Esophagus muscularis mucosa (tissue), 4 donors: ENCODE measurements at regions not wholly inside any gene's neighbourhood (a gene's known extent, or its start where the extent isn't known, plus 50 kb on each side); places are given as distances from the start of the nearest gene placed in this dataset.
"Not testable (repeated sequence)": the region's sequence is repeated elsewhere in the genome, so short reads cannot be mapped to it uniquely, and the experiment has no call there.

Experiments
- DNase-seq: peaks from one replicate; pipeline ENCODE4 v3.0.0-alpha.2; 2017; ENCODE audit errors: extremely low spot score
- H3K27ac ChIP-seq, 4 donors: fragments of 200-600 bp; sonication (generic); replicated peaks in 1 of 4; 1 replicate in 3 of 4; 2 replicates in 1 of 4; pipeline ENCODE4 v1.5.1; 2016 to 2019; ENCODE audit warnings: mild to moderate bottlenecking in 1 of 4
- H3K27me3 ChIP-seq, 4 donors: fragments of 200-600 bp; sonication (generic); one replicate each; pipeline versions ENCODE4 v1.5.1 to v1.6.0; 2016 to 2019
- H3K36me3 ChIP-seq, 4 donors: fragments of 200-600 bp; sonication (generic); one replicate each; pipeline ENCODE4 v1.5.1; 2016 to 2019
- H3K4me1 ChIP-seq, 4 donors: fragments of 200-600 bp; sonication (generic); one replicate each; pipeline ENCODE4 v1.5.1; 2016 to 2019
- H3K4me3 ChIP-seq, 4 donors: fragments of 200-600 bp; sonication (generic); 1 replicate in 2 of 4; 2 replicates in 2 of 4; pipeline ENCODE4 v1.5.1; 2016 to 2019; ENCODE audit warnings: mild to moderate bottlenecking in 4 of 4, moderate library complexity in 1 of 4
- H3K9me3 ChIP-seq, 4 donors: fragments of 200-600 bp; sonication (generic); 1 replicate in 3 of 4; 2 replicates in 1 of 4; pipeline ENCODE4 v1.5.1; 2016 to 2019
- CTCF ChIP-seq, 3 experiments: fragments of 200-600 bp in 2 of 3; fragments of 450-650 bp in 1 of 3; sonication (generic) in 2 of 3; IDR thresholded peaks; one replicate each; pipeline ENCODE4 v1.5.1; 2017 to 2019; ENCODE audit warnings: antibody characterized with exemption in 3 of 3, mild to moderate bottlenecking in 2 of 3, moderate library complexity in 1 of 3
- EP300 ChIP-seq: sonication (generic); formaldehyde crosslinking; IDR thresholded peaks from one replicate; pipeline ENCODE4 v1.6.1; 2017; ENCODE audit warnings: antibody characterized with exemption
- POLR2A ChIP-seq: fragments of 450-650 bp; IDR thresholded peaks from one replicate; pipeline ENCODE4 v1.6.1; 2017; ENCODE audit warnings: antibody characterized with exemption, moderate library complexity, mild to moderate bottlenecking, low read depth
- POLR2AphosphoS5 ChIP-seq, 2 donors: sonication (generic); formaldehyde crosslinking; IDR thresholded peaks; one replicate each; pipeline ENCODE4 v1.6.1; 2017; ENCODE audit warnings: antibody characterized with exemption in 2 of 2
- WGBS: methylation state at CpG from one replicate; pipeline ENCODE4 v1.1.5; 2018; 5-methylcytosine and 5-hydroxymethylcytosine counted together
- intact Hi-C: fragments of 100-400 bp; cut with DNase I; formaldehyde crosslinking; loops from one replicate; pipeline ENCODE4 v1.15.1; 2023

- no peak for DNase-seq
- WGBS, result 70% methylated on average over 2 of the region's 2 CpGs
- H3K9me3 ChIP-seq, result no peaks in the 10 kb centered on the region
- H3K36me3 ChIP-seq, result no peaks in the 10 kb centered on the region
- no peak overlapping the region for H3K27ac ChIP-seq
- H3K4me3 ChIP-seq, result no peak overlapping the region
- H3K4me1 ChIP-seq, result no peaks in the 10 kb centered on the region
- TF ChIP-seq CTCF (IDR thresholded peaks at IDR 0.05) (no peak), POLR2A (no peak), POLR2AphosphoS5 (IDR thresholded peaks at IDR 0.05) (no peak), EP300 (no peak)
- intact Hi-C loops, result no loop called here
- no peaks in the 10 kb centered on the region for H3K27me3 ChIP-seq
Measured at GRCh38 chr6:9704989-9705388, 709.9 kb downstream of the TFAP2A start.

GRCh38 chr6:9702914-9703313 lies 712.0 kb downstream of the TFAP2A start:
- 72% methylated on average over 1 of the region's 1 CpG for WGBS
- no peak for DNase-seq
- H3K4me3 ChIP-seq, result no peak overlapping the region
- TF ChIP-seq POLR2AphosphoS5 (IDR thresholded peaks at IDR 0.05), result no peak
- H3K36me3 ChIP-seq, result no peaks in the 10 kb centered on the region
- no peaks in the 10 kb centered on the region for H3K4me1 ChIP-seq
- no peak overlapping the region for H3K27ac ChIP-seq
- intact Hi-C loops, result no loop called here
- no peaks in the 10 kb centered on the region for H3K27me3 ChIP-seq
- H3K9me3 ChIP-seq, result no peaks in the 10 kb centered on the region

GRCh38 chr6:9699888-9700287 lies 715.0 kb downstream of the TFAP2A start:
- Histone ChIP-seq H3K4me1 (no peaks in the 10 kb centered on the region), H3K9me3 (peaks cover 0 to 6% (median 0%) of the 10 kb centered on the region in 4 donors), H3K27me3 (no peaks in the 10 kb centered on the region), H3K36me3 (no peaks in the 10 kb centered on the region), H3K4me3 (no peak overlapping the region), H3K27ac (no peak overlapping the region)
- intact Hi-C loops, result no loop called here
- WGBS, result 66% methylated on average over 5 of the region's 5 CpGs
- DNase-seq, result no peak
- TF ChIP-seq POLR2A (no peak), POLR2AphosphoS5 (IDR thresholded peaks at IDR 0.05) (no peak), EP300 (no peak), CTCF (IDR thresholded peaks at IDR 0.05) (no peak)

- H3K27me3 ChIP-seq, result no peaks in the 10 kb centered on the region
- no peak for DNase-seq
- no peak overlapping the region for H3K4me3 ChIP-seq
- intact Hi-C loops, result no loop called here
- H3K36me3 ChIP-seq, result no peaks in the 10 kb centered on the region
- H3K27ac ChIP-seq, result no peak overlapping the region
- 89% methylated on average over 7 of the region's 7 CpGs for WGBS
- peaks cover 0 to 8% (median 0%) of the 10 kb centered on the region in 4 donors for H3K9me3 ChIP-seq
- no peak for TF ChIP-seq CTCF (IDR thresholded peaks at IDR 0.05)
- TF ChIP-seq POLR2AphosphoS5 (IDR thresholded peaks at IDR 0.05), result no peak
- no peak for TF ChIP-seq EP300
- no peak for TF ChIP-seq POLR2A
- H3K4me1 ChIP-seq, result no peaks in the 10 kb centered on the region
Measured at GRCh38 chr6:9697263-9697931, 717.5 kb downstream of the TFAP2A start.

- Histone ChIP-seq H3K36me3 (no peaks in the 10 kb centered on the region), H3K9me3 (peaks cover 0 to 8% (median 0%) of the 10 kb centered on the region in 4 donors), H3K27me3 (no peaks in the 10 kb centered on the region), H3K4me1 (no peaks in the 10 kb centered on the region), H3K4me3 (no peak overlapping the region), H3K27ac (no peak overlapping the region)
- DNase-seq, result no peak
- TF ChIP-seq POLR2AphosphoS5 (IDR thresholded peaks at IDR 0.05) (no peak), EP300 (no peak), POLR2A (no peak), CTCF (IDR thresholded peaks at IDR 0.05) (no peak)
- intact Hi-C loops, result no loop called here
Measured at GRCh38 chr6:9690388-9690787, 724.5 kb downstream of the TFAP2A start.

GRCh38 chr6:9680727-9681126 lies 734.1 kb downstream of the TFAP2A start:
- H3K4me3 ChIP-seq, H3K27ac ChIP-seq, intact Hi-C loops, H3K36me3 ChIP-seq, H3K9me3 ChIP-seq, H3K27me3 ChIP-seq, H3K4me1 ChIP-seq, DNase-seq: not testable (repeated sequence)
- 88% methylated on average over 6 of the region's 6 CpGs for WGBS
